HCT116 (cell line): ENCODE measurements at regions not wholly inside any gene's neighbourhood (a gene's known extent, or its start where the extent isn't known, plus 50 kb on each side); places are given as distances from the start of the nearest gene placed in this dataset.

Experiments used
- CEBPB ChIP-seq: IDR thresholded peaks from 2 replicates; pipeline ENCODE4 v1.6.1; 2012; ENCODE audit warnings: low read depth
- CTCF ChIP-seq, 3 experiments: fragments of 200-600 bp in 1 of 3; sonication (generic) in 1 of 3; IDR thresholded peaks in 2 of 3; conservative IDR thresholded peaks in 1 of 3; 2 replicates each; pipeline ENCODE4 v1.5.1; 2012 to 2017; ENCODE audit warnings: low read depth in 2 of 3, low read length in 2 of 3, antibody characterized with exemption in 1 of 3, borderline replicate concordance in 1 of 3, control low read depth in 1 of 3, mild to moderate bottlenecking in 1 of 3, mixed read lengths in 1 of 3, mixed run types in 1 of 3, moderate library complexity in 1 of 3; ENCODE audit not compliant: insufficient read depth in 1 of 3
- EZH2 ChIP-seq: fragments of 200-600 bp; sonication (generic); IDR thresholded peaks from 2 replicates; pipeline ENCODE4 v1.6.1; 2017; ENCODE audit warnings: antibody characterized with exemption, mixed run types
- JUND ChIP-seq: IDR thresholded peaks from 2 replicates; pipeline ENCODE4 v1.6.1; 2012
- POLR2A ChIP-seq: IDR thresholded peaks from 2 replicates; pipeline ENCODE4 v1.7.0; 2011; ENCODE audit warnings: borderline replicate concordance; ENCODE audit not compliant: insufficient read depth, insufficient read length; ENCODE audit errors: extremely low read depth
- POLR2AphosphoS5 ChIP-seq: IDR thresholded peaks from 2 replicates; pipeline ENCODE4 v1.6.1; 2011; ENCODE audit warnings: mild to moderate bottlenecking, low read depth, low read length, moderate library complexity
- SP1 ChIP-seq: IDR thresholded peaks from 2 replicates; pipeline ENCODE4 v1.6.1; 2012; ENCODE audit warnings: low read depth
- SRF ChIP-seq: IDR thresholded peaks from 2 replicates; pipeline ENCODE4 v1.6.1; 2012; ENCODE audit warnings: low read depth
- TCF7L2 ChIP-seq: IDR thresholded peaks from 2 replicates; pipeline ENCODE4 v1.7.0; 2011; ENCODE audit warnings: borderline replicate concordance, inconsistent platforms; ENCODE audit not compliant: insufficient read depth, insufficient read length; ENCODE audit errors: extremely low read depth
- YY1 ChIP-seq: IDR thresholded peaks from 2 replicates; pipeline ENCODE4 v1.6.1; 2011; ENCODE audit warnings: low read length, low read depth, moderate library complexity, mild to moderate bottlenecking; ENCODE audit not compliant: insufficient replicate concordance; ENCODE audit errors: extremely low read depth
- ZNF274 ChIP-seq: fragments of 200-500 bp; sonication (Bioruptor generic); IDR thresholded peaks from 2 replicates; pipeline ENCODE4 v1.6.1; 2014; ENCODE audit warnings: mild to moderate bottlenecking, low read depth, low read length, inconsistent platforms

DNA sequence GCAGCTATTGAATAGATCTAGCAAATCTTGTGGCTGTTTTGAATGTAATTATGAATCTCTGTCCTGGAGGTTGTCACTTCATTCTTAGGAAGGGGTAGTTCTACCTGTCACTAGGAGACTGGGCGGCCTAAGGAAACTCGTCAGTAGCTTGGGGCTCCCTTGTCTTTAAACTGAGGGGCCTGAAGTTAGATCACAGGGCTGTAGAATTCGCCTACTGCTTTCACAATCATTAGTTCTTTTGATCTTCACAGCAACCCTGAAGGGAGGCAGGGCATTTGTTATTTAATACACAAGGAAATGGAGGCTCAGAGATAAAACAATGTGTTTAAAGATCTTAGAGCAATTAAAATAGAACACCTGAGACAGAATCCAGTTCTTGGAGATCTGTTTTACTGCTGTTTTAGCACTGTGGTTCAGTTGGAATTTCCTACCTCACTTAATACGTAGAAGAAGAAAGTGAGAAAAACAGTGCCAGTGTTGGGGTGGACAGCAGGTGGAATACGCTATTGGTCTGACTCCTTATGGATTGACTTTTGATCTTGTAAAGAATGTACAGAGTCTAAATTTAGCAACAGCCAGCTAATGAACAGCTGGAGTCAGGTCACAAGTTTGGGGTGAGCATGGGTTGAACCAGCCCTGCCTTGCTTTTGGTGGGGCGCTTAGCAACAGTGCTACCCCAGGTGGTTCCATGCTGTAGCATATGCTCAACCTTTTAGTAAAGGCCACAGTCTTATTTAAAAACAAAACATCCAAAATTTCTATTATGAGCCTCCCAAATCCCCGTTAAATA lies 71.4 kb upstream of the BHLHE40 start:
- no peak for TF ChIP-seq CTCF (IDR thresholded peaks at IDR 0.05 in 2 of 3, conservative IDR thresholded peaks at IDR 0.05 in 1 of 3; ENCODE audit: borderline replicate concordance in 1 of 3, insufficient read depth in 1 of 3, low read depth in 2 of 3, low read length in 2 of 3)
- TF ChIP-seq SP1 = no peak
- no peak for TF ChIP-seq POLR2AphosphoS5
- TF ChIP-seq EZH2 = no peak
- no peak for TF ChIP-seq ZNF274
- no peak for TF ChIP-seq SRF
- no peak for TF ChIP-seq YY1
- no peak for TF ChIP-seq POLR2A
- TF ChIP-seq TCF7L2 = no peak
- TF ChIP-seq CEBPB = no peak
- no peak for TF ChIP-seq JUND
